GM18873 (cell line): ENCODE measurements at regions not wholly inside any gene's neighbourhood (a gene's known extent, or its start where the extent isn't known, plus 50 kb on each side); places are given as distances from the start of the nearest gene placed in this dataset.
"Not testable (repeated sequence)": the region's sequence is repeated elsewhere in the genome, so short reads cannot be mapped to it uniquely, and the experiment has no call there.

ENCODE experiments used
- ATAC-seq: cut with Tn5 transposase; IDR thresholded peaks from one replicate; pipeline ENCODE4 v1.9.1; 2021; ENCODE audit warnings: mild to moderate bottlenecking, moderate library complexity, moderate number of reproducible peaks; ENCODE audit not compliant: unreplicated experiment, low FRiP score

DNA sequence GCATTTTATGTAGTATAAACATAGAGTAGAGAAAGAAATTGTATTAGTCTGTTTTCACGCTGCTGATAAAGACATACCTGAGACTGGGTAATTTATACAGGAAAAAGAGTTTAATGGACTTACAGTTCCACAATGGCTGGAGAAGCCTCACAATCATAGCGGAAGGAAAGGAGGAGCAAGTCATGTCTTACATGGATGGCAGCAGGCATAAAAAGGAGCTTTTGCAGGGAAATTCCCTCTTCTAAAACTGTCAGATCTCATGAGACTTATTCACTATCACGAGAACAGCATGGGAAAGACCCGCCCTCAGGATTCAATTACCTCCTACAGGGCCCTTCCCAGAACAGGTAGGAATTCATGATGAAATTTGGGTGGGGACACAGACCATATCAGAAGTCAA, 98.1 kb downstream of the ARRDC3 start:
- not testable (repeated sequence) for ATAC-seq

DNA sequence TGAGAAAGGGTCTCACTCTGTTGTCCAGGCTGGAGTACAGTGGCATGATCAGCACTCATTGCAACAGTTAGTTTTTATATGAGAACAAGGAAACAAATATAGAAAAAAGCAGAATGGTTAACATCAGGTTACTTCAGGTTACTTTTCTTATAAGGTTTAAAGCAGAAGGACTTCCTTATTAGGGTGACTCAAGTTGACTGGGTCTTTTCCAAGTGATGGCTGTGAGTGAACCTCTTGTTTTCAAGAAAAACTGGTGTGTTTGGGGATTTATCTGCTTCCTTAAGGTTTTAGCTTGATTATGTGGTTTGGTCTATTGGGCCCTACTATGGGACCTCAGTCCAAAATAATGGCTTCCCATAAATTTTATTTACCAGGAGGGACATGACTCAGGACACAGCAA, 99.2 kb downstream of the ARRDC3 start:
- ATAC-seq, result no peak

DNA sequence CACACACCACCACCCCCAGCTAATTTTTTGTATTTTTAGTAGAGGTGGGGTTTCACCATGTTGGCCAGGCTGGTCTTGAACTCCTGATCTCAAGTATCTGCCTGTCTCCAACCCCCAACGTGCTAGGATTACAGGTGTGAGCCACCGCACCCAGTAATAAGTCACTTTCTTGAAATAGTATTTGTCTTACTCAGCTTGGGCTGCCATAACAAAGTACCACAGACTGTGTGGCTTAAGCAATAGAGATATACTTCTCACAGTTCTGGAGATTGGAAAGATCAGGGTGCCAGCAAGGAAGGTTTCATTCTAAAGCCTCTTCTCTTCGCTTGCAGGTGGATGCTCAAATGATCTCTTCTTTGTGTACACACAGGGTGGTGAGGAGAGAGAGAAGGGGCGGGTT, 99.8 kb downstream of the ARRDC3 start:
- ATAC-seq, result no peak

DNA sequence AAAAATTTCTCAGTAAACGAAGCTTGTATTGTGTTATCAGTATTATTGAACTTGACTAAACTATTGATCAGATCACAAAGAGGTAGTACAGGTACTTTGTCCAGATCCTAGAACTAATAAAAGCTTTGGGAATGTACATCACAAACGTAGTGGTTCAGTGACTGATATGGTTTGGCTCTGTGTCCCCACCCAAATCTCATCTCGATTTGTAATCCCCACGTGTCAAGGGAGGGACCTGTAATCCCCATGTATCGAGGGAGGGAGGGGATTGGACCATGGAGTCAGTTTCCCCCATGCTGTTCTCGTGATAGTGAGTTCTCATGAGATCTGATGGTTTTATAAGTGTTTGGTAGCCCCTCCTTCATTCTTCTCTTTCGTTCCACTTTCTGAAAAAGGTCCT, 100.9 kb downstream of the ARRDC3 start:
- no peak for ATAC-seq

DNA sequence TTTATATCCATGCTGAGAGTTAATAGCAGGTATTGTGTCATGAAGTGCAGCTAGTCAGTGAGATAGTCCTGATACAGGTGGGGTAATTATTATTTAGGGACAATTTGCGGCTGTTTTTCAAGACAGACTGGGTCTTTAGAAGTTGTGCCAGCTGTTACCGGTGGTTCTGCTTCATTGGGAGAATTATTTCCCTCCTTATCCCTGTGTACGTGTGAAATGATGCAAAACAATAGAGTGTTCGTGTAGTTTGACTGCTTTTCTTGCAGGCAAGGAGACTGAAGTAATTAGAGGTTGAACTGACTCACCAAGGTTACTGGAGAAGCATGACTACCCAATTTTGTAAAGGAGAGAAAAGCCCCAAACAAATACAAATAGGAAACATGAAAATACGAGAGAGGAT, 101.7 kb downstream of the ARRDC3 start:
- no peak for ATAC-seq

DNA sequence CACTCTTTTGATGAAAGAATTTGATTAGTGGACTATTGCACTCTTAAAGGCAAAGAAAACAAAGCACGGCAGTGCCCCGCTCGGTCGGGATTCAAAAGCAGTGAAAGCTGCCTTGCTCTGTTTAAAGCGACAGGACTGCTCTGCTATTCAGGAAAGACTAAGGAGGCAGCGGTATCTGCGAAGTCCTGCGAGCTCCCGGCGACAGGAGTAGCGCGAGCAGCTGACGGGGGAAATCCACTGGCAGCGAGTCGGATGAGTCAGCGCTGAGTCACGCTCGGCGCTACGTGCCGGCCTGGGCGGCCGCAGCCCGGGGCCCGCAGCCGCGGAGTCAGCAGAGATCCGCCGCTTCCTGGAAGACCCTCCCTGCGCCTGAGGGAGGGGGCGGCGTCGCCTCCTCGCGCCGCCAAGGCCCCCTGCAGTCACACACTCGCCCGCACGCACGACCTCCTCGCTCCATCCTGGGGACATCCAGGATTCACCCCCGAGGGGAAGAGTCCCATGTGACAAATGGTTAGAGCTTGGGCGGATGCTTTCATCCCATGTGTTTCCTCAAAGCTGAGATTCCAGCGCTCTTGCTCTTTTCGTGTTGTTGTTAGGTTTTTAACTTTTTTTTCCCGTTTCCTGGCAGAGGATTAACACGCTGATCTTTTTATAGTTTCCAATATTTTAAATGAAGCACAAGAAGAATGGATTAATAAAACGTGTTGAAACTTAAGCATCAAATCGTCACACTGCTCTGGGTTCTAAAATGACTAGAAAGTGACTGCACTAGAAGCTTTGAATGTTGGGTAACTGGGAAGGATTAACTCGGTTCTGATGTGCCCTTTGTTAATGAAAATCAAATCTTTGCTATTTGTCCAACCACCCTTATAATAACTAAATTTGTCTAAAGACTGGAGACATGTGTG, 102.5 kb downstream of the ARRDC3 start:
- ATAC-seq, result peak; percentile 94

DNA sequence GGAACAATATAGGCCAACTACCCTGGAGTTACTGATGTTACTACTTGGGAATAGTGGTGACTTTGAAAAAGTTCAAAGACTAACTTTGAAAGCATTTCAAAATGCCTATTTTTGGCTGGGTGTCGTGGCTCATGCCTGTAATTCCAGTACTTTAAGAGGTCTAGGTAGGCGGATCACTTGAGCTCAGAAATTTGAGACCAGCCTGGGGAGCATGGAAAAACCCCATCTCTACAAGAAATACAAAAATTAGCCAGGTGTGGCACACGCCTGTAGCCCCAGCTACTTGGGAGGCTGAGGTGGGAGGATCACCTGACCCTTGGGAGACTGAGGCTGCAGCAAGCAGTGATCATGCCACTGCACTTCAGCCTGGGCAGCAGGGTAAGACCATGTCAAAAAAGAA, 105.3 kb downstream of the ARRDC3 start:
- ATAC-seq, result no peak

DNA sequence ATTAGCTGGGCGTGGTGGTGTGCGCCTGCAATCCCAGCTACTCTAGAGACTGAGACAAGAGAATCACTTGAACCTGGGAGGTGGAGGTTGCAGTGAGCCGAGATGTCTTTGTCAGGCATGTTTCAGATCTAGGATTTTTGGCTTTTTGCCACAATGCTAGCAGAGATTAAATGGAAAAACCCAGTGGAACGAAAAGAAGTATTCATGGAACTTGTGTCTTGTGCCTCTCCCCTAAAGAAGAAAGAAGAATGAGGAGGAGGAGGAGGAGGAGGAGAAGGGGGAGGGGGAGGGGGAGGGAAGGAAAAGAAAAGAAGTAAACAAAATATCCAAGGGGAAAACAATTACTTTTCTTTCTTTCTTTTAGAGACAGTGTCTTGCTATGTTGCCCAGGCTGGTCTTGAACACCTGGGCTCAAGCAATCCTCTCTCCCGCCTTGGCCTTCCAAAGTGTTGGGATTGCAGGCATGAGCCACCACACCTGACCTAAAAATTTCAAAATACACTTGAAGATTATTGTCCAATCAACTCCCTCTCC, 106.0 kb downstream of the ARRDC3 start:
- no peak for ATAC-seq

DNA sequence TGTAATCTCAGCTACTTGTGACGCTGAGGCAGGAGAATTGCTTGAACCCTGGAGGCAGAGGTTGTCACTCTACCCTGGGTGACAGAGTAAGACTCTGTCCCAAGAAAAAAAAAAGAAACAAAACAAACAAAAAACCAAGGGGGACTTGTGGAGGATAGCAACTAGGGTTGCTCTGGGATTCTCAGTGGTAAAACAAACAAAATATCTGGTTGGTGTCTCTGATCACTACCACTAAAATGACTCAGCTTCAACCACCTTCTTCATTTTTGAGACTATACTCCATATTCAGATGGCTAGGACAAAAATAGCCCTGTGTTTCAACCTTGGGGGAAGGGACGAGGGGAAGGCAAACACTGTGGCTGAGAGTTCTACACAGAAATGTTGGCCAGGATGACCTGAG, 110.3 kb downstream of the ARRDC3 start:
- peak; percentile 94 for ATAC-seq

DNA sequence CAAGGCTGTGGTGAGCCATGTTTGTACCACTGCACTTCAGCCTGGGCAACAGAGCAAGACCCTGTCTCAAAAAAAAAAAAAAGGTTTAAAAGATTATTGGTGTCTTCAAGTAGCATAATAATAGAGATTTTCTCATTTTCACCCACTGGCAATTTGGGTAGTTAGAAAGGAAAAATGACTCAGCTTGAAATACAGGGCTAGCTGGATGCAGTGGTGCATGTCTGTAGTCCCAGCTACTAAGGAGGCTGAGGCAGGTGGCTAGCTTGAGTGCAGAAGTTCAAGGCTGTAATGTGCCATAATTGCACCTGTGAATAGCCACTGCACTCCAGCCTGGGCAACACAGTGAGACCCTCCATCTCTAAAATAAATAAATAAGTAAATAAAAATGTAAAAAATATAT, 111.1 kb downstream of the ARRDC3 start:
- peak; percentile 63 for ATAC-seq

DNA sequence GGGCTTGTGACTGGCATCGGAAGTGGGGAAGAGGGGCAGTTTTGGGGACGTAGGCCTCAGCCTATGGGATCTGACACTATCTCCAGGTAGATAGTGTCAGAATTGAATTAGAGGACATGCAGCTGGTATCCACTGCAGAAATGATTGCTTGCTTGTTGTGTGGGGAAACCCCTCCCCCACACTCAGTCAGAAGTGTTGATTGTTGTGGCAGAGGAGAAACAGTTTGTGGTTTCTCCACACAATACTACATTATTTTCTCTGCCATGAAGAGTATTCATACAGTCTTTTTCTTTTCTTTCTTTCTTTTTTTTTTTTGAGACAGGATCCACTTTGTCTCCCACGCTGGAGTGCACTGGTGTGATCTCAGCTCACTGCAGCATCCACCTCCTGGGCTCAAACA, 113.9 kb downstream of the ARRDC3 start:
- ATAC-seq, result no peak

DNA sequence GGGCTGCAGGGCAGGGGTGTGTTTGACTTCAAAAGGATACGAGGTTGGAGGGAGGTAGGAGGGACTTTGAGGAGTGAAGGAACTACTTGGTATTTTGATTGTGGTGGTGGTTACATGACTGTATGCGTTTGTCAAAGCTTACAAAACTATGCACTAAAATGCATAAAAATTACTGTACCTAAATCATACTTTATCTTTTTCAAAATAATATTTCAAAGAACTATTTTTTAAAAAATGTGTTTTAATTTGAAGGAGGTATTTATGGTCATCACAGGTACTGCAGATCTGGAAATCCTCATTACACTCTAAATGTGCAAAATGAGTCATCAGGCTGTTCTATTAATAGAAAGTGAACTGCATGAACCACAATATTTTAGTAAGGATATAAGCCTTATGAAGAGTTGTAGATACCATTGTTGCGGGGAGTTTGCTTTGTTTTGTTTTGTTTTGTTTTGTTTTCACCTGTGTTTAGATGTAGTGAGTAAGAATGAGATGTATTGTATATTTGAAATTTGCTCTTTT, 116.9 kb downstream of the ARRDC3 start:
- ATAC-seq, result peak; percentile 69

DNA sequence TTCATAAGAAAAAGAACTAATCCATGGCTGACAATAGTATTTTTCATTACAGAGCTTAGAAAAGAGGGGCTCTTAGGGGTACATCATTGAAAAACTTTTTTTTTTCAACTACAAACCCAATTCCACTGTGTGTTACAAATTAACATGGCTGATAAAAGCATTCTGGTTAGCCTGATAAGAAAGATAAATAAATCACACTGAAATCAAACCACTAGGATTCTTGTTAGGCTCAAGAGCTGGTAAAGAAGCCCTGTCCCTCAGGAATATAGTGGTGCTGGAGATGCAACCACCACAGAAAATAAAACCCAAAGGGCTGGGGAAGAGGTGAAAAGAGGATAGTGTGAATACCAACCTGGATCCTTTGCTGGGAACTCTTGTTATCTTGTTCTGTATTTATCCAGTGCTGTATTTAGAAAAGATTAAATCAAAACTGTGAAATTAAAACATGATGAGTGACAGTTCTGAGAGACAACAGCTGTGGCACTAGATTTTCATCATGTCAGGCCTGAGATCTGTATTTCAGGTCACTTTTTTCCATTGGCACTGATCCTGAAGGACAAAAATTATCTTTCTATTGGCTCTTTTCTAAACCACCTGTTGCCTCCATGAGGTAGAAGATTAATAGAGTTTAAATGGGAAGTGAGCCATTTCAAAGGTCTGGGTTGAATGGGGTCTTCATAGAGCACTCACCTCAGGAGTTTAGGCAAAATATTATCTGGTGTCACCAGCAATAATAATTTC, 118.6 kb downstream of the ARRDC3 start:
- no peak for ATAC-seq

DNA sequence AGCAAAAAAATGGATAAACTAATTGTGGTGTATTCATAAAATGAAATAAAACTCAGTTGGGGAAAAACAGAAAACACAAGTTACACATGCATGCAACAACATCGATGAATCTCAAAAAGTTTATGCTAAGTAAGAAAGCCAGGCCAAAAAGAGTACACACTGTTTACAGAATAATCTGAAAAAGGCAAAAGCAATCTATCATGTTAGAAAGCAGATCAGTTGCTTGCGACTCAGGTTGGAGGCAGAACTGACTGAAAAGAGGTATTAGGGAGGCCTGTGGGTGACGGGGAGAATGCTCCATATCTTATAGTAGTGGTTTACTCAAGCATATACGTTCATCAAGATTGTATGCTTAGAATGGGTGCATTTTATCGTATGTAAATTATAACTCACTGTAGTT, 119.2 kb downstream of the ARRDC3 start:
- ATAC-seq, result no peak

DNA sequence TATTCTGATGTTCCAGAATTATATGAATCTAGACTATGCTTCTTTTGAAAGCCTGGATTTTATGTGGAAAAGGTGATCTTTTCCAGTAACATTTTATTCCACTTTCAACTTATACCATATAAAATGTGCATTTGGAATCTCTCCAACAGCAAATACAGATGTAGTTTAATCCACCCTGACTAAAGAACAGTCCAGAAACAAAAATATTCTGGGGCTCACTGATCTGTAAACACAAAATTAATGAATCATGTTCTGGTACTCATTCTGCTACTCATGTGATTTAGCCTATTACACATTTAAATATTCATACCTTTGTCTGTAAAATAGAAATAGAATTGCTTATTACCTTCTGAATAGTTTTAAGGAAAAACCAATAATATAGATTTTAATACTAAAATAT, 125.8 kb downstream of the ARRDC3 start:
- no peak for ATAC-seq

DNA sequence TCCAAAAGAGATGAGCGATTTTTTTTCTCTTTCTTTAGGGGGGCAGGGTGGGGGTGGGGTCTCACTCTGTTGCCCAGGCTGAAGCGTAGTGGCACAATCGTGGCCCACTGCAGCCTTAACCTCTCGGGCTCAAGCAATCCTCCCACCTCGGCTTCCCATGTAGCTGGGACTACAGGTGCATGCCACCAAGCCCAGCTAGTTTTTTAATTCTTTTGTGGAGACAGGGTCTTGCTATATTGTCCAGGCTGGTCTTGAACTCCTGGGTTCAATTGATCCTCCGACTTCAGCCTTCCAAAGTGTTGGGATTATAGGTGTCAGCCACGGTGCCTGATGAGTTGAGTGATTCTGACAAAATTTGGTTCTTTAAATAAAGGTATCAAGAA, 127.0 kb downstream of the ARRDC3 start:
- no peak for ATAC-seq

DNA sequence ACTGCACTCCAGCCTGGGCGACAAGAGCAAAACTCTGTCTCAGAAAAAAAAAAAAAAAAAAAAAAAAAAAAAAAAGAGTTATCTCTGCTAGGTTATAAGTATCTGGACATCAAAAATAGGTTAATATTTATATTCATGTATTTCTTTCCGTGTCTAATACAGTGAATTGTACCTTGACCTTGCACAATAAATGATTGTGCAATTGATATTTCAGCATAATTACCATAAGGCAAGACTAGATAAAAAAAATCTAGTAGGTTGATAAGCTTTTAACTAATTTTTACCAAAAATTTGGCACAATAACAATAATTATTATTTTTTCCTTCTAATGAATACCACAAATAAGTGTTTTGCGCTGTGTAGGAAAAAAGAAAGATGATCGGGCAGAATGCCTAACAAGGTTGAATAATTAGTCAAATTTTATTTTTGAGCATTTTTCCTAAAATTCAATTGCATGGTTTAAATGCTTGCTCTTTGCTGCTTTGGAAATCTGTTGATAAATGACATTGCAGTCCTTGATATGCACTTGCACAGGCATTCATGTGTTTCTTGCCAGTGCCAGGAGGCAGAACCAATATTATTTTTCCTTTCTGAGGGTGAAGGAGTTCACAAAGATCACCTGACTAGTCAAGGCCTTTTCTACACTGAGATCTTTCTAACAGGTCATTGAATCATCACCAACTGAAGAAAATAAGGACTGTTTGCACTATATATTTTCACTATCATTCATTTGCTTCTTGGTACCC, 127.5 kb downstream of the ARRDC3 start:
- ATAC-seq, result no peak

DNA sequence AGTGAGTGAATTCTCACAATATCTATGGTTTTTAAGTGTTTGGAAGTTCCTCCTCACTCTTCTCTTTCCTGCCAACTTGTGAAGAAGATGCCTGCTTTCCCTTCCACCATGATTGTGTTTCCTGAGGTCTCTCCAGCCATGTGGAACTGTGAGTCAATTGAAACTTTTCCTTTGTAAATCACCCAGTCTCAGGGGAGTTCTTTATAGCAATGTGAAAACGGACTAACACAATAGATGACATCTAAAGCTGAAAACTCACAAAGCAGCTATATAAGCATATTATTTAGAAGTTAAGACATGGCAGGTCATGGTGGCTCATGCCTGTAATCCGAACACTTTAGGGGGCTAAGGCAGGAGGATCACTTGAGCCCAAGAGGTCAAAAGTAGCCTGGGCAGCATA, 130.2 kb downstream of the ARRDC3 start:
- ATAC-seq, result no peak

DNA sequence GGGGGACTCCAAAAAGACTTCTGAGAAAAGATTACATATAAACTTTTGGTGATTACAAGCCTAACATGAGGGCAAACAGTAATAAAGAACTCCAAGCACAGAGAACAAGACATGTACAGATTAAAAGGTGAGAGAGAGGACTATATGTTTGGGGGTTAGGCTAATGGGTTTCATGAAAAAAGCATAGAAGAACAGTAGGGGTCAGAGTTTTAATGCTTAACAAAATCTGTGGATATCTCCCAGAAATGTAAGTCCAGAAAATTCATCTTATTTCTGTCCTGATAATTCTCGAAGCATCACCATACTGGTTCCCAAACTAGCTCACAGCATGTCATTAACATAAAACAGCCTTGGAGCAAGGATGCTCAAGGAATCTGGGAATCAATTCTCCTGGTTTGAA, 137.2 kb downstream of the ARRDC3 start:
- no peak for ATAC-seq

DNA sequence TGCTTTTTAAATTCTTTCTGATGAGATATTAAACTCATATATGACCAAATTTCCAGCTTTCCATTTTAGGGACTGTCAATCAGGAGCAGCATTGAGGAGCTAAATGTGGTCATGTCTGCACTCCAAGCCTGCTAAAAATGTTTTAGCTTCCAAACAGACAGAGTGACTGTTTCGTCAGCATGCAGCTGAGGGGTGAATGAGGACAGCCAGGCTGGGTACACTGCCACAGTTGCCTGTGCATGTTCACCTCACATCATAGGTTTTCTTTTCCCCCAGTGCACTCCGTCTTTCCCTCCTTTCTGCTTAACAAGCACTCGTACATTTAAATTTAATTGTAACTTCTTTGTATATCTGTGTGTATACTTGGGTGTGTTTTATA, 138.1 kb downstream of the ARRDC3 start:
- no peak for ATAC-seq
